ENCODE measurements at regions not wholly inside any gene's neighbourhood (a gene's known extent, or its start where the extent isn't known, plus 50 kb on each side); places are given as distances from the start of the nearest gene placed in this dataset.

DNA sequence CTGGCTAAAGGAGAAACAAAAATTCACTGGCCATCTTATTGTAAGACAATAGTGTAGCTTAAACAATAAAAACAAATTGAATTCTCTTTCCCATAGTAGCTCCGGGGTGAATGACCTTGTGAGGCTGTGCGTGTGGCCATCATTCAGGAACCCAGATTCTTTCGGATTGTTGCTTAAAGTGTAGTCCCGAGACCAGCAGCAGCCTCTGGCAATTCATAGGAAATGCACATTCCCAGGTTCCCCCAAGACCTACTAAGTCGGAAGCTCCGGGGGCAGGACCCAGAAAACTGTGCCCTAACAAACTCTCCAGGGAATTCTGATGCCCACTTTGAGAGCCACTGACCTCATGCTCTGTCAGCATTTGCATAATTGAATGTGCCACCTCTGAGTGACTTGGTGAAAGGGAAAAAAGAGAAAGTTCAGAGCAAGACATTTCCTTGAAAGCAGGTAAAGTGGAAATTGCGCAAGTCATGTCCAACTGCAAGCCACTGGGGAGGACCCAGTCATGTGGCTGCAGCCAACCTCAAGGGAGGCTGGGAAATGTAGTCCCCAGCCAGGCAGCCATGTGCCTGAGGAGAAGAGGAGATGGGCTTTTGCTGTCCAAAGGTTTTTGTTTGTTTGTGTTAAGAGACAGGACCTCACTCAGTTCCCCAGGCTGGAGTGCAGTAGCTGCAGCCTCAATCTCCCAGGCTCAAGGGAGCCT is 50.7 kb upstream of the PNMA8B start:
- DNase-seq: peak; percentile 42

GRCh38 chr19:46550684-46551083 is 50.4 kb upstream of the CALM3 start:
- DNase-seq: no peak

GRCh38 chr19:46551164-46551563 is 50.0 kb upstream of the CALM3 start:
- DNase-seq: peak; percentile 1

All from stimulated activated CD8-positive, alpha-beta memory T cell treated with anti-CD3 and anti-CD28 coated beads, Interleukin-4, amount 100 ng/mL, for 48 hours (primary cell).